Transverse colon (tissue), 4 donors: ENCODE measurements at regions not wholly inside any gene's neighbourhood (a gene's known extent, or its start where the extent isn't known, plus 50 kb on each side); places are given as distances from the start of the nearest gene placed in this dataset.

Source experiments
- DNase-seq: peaks from one replicate; pipeline ENCODE4 v3.0.0-alpha.2; 2019
- H3K27ac ChIP-seq, 4 donors: fragments of 200-600 bp; sonication (generic); 2 replicates each; pipeline ENCODE4 v1.5.1; 2016 to 2018; ENCODE audit warnings: inconsistent platforms in 4 of 4
- H3K27me3 ChIP-seq: fragments of 200-600 bp; sonication (generic); 2 replicates; pipeline ENCODE4 v1.5.1; 2017; ENCODE audit warnings: inconsistent platforms
- H3K36me3 ChIP-seq, 4 donors: fragments of 200-600 bp; sonication (generic); 2 replicates each; pipeline ENCODE4 v1.5.1; 2017 to 2019; ENCODE audit warnings: inconsistent platforms in 4 of 4
- H3K4me1 ChIP-seq, 4 donors: fragments of 200-600 bp; sonication (generic); 2 replicates each; pipeline ENCODE4 v1.5.1; 2017 to 2020; ENCODE audit warnings: inconsistent platforms in 4 of 4
- H3K4me3 ChIP-seq, 4 donors: fragments of 200-600 bp; sonication (generic); 1 replicate in 1 of 4; 2 replicates in 3 of 4; pipeline versions ENCODE4 v1.5.1 to v1.6.1; 2017 to 2019; ENCODE audit warnings: inconsistent platforms in 4 of 4
- H3K9me3 ChIP-seq, 2 donors: fragments of 200-600 bp; sonication (generic); 2 replicates each; pipeline ENCODE4 v1.5.1; 2017 to 2019; ENCODE audit warnings: inconsistent platforms in 2 of 2
- EP300 ChIP-seq: sonication (generic); formaldehyde crosslinking; IDR thresholded peaks from one replicate; pipeline ENCODE4 v1.6.1; 2017; ENCODE audit warnings: antibody characterized with exemption, low read depth
- POLR2A ChIP-seq: fragments of 450-650 bp; IDR thresholded peaks from one replicate; pipeline ENCODE4 v1.6.1; 2016; ENCODE audit warnings: antibody characterized with exemption, mild to moderate bottlenecking, moderate library complexity
- POLR2AphosphoS5 ChIP-seq, 3 donors: sonication (generic); formaldehyde crosslinking; IDR thresholded peaks; one replicate each; pipeline ENCODE4 v1.6.1; 2016; ENCODE audit warnings: antibody characterized with exemption in 3 of 3
- WGBS, 2 donors: methylation state at CpG; one replicate each; pipeline ENCODE4 v1.1.5; 2018; ENCODE audit warnings: low coverage in 1 of 2; 5-methylcytosine and 5-hydroxymethylcytosine counted together
- in situ Hi-C, 4 donors: fragments of 200-750 bp; cut with MboI; loops; one replicate each; pipeline versions ENCODE4 v1.15.0 to v1.15.1; 2017; ENCODE audit warnings: low sequenced_read_pairs in 3 of 4, low pct_ligation_motif_present in 1 of 4, low pct_unique_long_range_greater_than_20kb in 1 of 4
- intact Hi-C: fragments of 100-400 bp; cut with DNase I; formaldehyde crosslinking; loops from one replicate; pipeline ENCODE4 v1.15.1; 2023; ENCODE audit warnings: low total_unique reads
- TF ChIP-seq, protein P1 (sequence below), 5 experiments: fragments of 200-600 bp in 3 of 5; fragments of 450-650 bp in 2 of 5; sonication (generic) in 3 of 5; IDR thresholded peaks; 1 replicate in 2 of 5; 2 replicates in 3 of 5; pipeline ENCODE4 v1.5.1; 2016 to 2017; ENCODE audit warnings: antibody characterized with exemption in 5 of 5, inconsistent platforms in 3 of 5, mild to moderate bottlenecking in 2 of 5, moderate library complexity in 1 of 5

DNA sequence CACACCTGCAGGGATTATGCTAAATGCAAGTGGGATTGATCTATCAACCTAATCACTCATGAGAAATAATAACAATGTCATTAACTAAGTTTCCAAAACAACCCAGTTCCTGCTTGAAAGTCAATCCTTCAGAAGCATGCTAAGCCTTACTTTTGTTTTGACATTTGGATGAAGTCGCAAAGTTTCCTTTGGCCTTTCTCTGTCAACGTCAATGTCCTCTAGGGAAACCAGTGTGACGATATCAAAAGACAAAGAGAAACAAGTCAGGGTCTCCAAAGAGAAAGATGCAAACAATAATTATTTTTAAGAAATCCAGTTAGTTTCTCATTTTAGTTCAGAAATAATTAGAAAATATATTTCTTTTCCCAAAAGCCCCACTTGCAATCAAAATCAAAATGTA, 86.7 kb upstream of the SRD5A3 start:
- no peaks in the 10 kb centered on the region for H3K9me3 ChIP-seq
- no peak for TF ChIP-seq EP300
- TF ChIP-seq, protein P1, sequence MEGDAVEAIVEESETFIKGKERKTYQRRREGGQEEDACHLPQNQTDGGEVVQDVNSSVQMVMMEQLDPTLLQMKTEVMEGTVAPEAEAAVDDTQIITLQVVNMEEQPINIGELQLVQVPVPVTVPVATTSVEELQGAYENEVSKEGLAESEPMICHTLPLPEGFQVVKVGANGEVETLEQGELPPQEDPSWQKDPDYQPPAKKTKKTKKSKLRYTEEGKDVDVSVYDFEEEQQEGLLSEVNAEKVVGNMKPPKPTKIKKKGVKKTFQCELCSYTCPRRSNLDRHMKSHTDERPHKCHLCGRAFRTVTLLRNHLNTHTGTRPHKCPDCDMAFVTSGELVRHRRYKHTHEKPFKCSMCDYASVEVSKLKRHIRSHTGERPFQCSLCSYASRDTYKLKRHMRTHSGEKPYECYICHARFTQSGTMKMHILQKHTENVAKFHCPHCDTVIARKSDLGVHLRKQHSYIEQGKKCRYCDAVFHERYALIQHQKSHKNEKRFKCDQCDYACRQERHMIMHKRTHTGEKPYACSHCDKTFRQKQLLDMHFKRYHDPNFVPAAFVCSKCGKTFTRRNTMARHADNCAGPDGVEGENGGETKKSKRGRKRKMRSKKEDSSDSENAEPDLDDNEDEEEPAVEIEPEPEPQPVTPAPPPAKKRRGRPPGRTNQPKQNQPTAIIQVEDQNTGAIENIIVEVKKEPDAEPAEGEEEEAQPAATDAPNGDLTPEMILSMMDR (IDR thresholded peaks at IDR 0.05), result no peak
- no peak for TF ChIP-seq POLR2A
- no peak for TF ChIP-seq POLR2AphosphoS5 (IDR thresholded peaks at IDR 0.05)
- H3K36me3 ChIP-seq, result no peaks in the 10 kb centered on the region
- intact Hi-C loops, result no loop called here
- no peak for DNase-seq
- H3K4me1 ChIP-seq, result no peaks in the 10 kb centered on the region
- 73 to 74% methylated on average over 3 of the region's 3 CpGs for WGBS, 2 donors
- no peak overlapping the region for H3K4me3 ChIP-seq
- in situ Hi-C loops, result no loop called here
- no peak overlapping the region for H3K27ac ChIP-seq
- no peaks in the 10 kb centered on the region for H3K27me3 ChIP-seq

DNA sequence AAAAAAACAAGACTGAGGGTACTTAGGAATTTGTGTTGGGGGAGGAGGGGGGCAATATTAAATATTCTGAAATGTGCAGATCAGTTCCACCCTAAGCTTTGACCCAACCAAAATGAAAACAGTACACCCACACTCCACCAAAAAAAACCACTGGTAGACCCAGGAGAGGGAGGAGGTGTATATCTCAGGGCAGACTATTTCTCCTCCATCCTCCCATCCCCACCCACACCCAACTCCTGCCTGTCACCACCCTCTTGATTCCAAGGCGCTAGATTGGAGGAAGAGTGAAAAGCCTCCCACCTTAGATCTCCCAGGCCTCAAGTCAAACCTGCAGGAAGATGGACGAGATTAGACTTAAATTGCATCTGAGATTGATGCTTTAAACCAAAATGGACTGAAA, 76.6 kb upstream of the SRD5A3 start:
- no peak overlapping the region for H3K4me3 ChIP-seq
- no peaks in the 10 kb centered on the region for H3K9me3 ChIP-seq
- H3K27ac ChIP-seq, result no peak overlapping the region
- WGBS, 2 donors, result 59 to 82% methylated on average over 2 of the region's 2 CpGs
- in situ Hi-C loops (no loop called here), intact Hi-C loops (no loop called here)
- DNase-seq, result no peak
- no peak for TF ChIP-seq POLR2AphosphoS5 (IDR thresholded peaks at IDR 0.05)
- TF ChIP-seq POLR2A, result no peak
- TF ChIP-seq EP300, result no peak
- TF ChIP-seq, protein P1 (IDR thresholded peaks at IDR 0.05), result no peak
- H3K4me1 ChIP-seq, result no peaks in the 10 kb centered on the region
- H3K36me3 ChIP-seq, result no peaks in the 10 kb centered on the region
- no peaks in the 10 kb centered on the region for H3K27me3 ChIP-seq

DNA sequence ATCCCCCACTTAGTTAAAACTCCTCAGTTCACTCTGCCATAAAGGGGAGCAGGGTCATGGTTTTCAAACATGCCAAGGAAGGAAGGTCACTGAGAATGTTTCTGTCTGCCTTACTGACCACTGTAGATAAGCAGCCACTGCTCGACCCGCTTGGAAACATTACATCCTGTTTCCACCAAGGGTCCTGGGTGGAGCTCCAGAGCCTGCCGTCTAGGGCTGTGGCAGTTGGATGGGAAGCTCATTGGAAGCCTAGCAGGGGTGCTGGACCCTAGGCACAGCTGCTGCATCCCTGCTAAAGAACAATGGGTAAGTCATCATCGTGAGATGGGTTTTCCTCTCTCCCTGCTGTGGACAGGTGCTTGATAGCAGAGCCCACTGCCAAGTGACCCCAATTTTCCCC, 76.0 kb upstream of the SRD5A3 start:
- Histone ChIP-seq H3K27ac (no peak overlapping the region), H3K4me3 (no peak overlapping the region), H3K4me1 (no peaks in the 10 kb centered on the region), H3K36me3 (no peaks in the 10 kb centered on the region), H3K27me3 (no peaks in the 10 kb centered on the region), H3K9me3 (no peaks in the 10 kb centered on the region)
- intact Hi-C loops, result no loop called here
- in situ Hi-C loops, result no loop called here
- WGBS, 2 donors, result 73% methylated on average over 4 of the region's 4 CpGs; no CpG with 5 or more reads in 1 of the 2 donors
- DNase-seq, result no peak
- TF ChIP-seq POLR2AphosphoS5 (IDR thresholded peaks at IDR 0.05) (no peak), EP300 (no peak), POLR2A (no peak)
- TF ChIP-seq, protein P1 (IDR thresholded peaks at IDR 0.05), result no peak

DNA sequence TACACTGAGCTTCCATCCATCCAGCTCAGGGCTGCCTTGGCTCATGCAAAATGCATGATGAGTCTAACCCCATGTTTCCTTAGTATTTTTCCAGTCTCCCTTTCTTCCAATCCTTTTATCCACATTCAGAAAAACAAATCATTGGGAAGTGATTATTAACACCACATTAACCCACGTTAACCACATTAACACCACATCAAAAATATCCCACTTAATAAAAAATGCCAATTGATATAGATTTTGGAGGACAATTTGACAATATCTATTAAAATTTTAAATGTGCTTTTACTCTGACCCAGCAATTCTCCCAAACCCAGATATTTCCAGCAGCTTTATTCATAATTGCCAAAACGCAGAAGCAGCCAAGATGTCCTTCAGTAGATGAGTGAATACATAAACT, 75.6 kb upstream of the SRD5A3 start:
- DNase-seq, result no peak
- Histone ChIP-seq H3K4me1 (no peaks in the 10 kb centered on the region), H3K4me3 (no peak overlapping the region), H3K36me3 (no peaks in the 10 kb centered on the region), H3K27me3 (no peaks in the 10 kb centered on the region), H3K27ac (no peak overlapping the region), H3K9me3 (no peaks in the 10 kb centered on the region)
- 52 to 63% methylated on average over 2 of the region's 2 CpGs for WGBS, 2 donors
- TF ChIP-seq EP300, result no peak
- TF ChIP-seq, protein P1 (IDR thresholded peaks at IDR 0.05), result no peak
- TF ChIP-seq POLR2A, result no peak
- no peak for TF ChIP-seq POLR2AphosphoS5 (IDR thresholded peaks at IDR 0.05)
- intact Hi-C loops, result no loop called here
- in situ Hi-C loops, result no loop called here
